Ectodermal cell (in vitro differentiated cells): ENCODE measurements at regions not wholly inside any gene's neighbourhood (a gene's known extent, or its start where the extent isn't known, plus 50 kb on each side); places are given as distances from the start of the nearest gene placed in this dataset.

ENCODE experiments used
- H3K27ac ChIP-seq: 2 replicates; pipeline ENCODE4 v1.7.0; 2013; ENCODE audit warnings: mild to moderate bottlenecking, low read depth, low read length; ENCODE audit not compliant: insufficient read depth, poor library complexity, severe bottlenecking
- H3K27me3 ChIP-seq: 2 replicates; pipeline ENCODE4 v1.7.0; 2013; ENCODE audit warnings: mild to moderate bottlenecking, low read length; ENCODE audit not compliant: insufficient read depth, control insufficient read depth, poor library complexity, severe bottlenecking
- H3K36me3 ChIP-seq: one replicate; pipeline ENCODE4 v1.7.0; 2013; ENCODE audit warnings: low read length; ENCODE audit not compliant: control insufficient read depth, insufficient read depth
- H3K4me1 ChIP-seq: one replicate; pipeline ENCODE4 v1.7.0; 2013; ENCODE audit warnings: low read length; ENCODE audit not compliant: control insufficient read depth, insufficient read depth
- H3K4me3 ChIP-seq: 2 replicates; pipeline ENCODE4 v1.7.0; 2013; ENCODE audit warnings: low read depth, low read length, control low read depth; ENCODE audit not compliant: insufficient read depth
- H3K9me3 ChIP-seq: 2 replicates; pipeline ENCODE4 v1.7.0; 2013; ENCODE audit warnings: mild to moderate bottlenecking, low read length, moderate library complexity; ENCODE audit not compliant: control insufficient read depth
- WGBS, 2 experiments: methylation state at CpG; one replicate each; pipeline ENCODE4 v1.1.7; 2013; ENCODE audit warnings: missing lambda C conversion rate in 2 of 2; 5-methylcytosine and 5-hydroxymethylcytosine counted together

DNA sequence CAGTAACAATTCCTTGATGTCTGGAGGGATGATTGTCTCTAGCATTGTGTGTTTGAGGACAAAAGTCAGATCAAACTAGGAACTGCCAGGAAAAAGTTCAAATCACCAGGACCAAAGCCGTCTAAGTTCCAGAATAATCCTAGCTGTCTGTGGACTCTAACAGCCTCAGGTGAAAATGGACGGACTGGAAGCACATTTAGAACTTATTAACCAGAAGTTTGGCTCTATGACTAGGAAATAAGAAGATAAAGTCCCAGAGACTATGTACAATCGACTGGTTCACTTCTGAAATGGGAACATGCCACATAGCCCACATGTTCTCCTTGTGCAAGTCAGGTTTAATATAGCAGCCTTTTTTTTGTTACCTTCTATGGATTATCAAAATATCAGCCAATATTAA lies 50.6 kb upstream of the SGO1 start:
- Histone ChIP-seq H3K4me3 (no peak overlapping the region), H3K36me3 (no peaks in the 10 kb centered on the region), H3K9me3 (no peaks in the 10 kb centered on the region), H3K27ac (no peak overlapping the region), H3K27me3 (no peaks in the 10 kb centered on the region), H3K4me1 (no peaks in the 10 kb centered on the region)
- 72 to 77% methylated on average over 3 of the region's 3 CpGs for WGBS, 2 experiments
